ENCODE measurements at regions not wholly inside any gene's neighbourhood (a gene's known extent, or its start where the extent isn't known, plus 50 kb on each side); places are given as distances from the start of the nearest gene placed in this dataset.

- no peaks in the 10 kb centered on the region for H4K20me1 ChIP-seq (replicated peaks; ENCODE audit: control insufficient read depth, extremely low read depth, insufficient read depth, low read length)
- TF ChIP-seq GATA2 (IDR thresholded peaks at IDR 0.05; ENCODE audit: insufficient read depth, insufficient read length, low read depth, low read length) (no peak), FOS (IDR thresholded peaks at IDR 0.05; ENCODE audit: borderline replicate concordance, insufficient read depth, low read length) (no peak), CTCF (IDR thresholded peaks at IDR 0.05; ENCODE audit: extremely low read depth in 1 of 2, insufficient read depth in 1 of 2, low read depth in 1 of 2, low read length in 2 of 2) (no peak)
- DNase-seq (ENCODE audit: low read depth, low spot score), result no peak
- no peak overlapping the region for H3K4me3 ChIP-seq (replicated peaks in 1 of 3; ENCODE audit: insufficient read depth in 1 of 3, low read depth in 1 of 3, low read length in 3 of 3)
- H3K9ac ChIP-seq (replicated peaks; ENCODE audit: extremely low read depth, insufficient read depth, low read length), result no peak overlapping the region
- POLR2A ChIA-PET, result no interaction called here
- H3K4me2 ChIP-seq (ENCODE audit: insufficient read depth, low read length), result no peak overlapping the region
- no peaks in the 10 kb centered on the region for H3K27me3 ChIP-seq (ENCODE audit: control insufficient read depth in 2 of 2, insufficient read depth in 2 of 2, low read length in 2 of 2)
- BruUV-seq (replicated peaks), result no TSS peak
- no peaks in the 10 kb centered on the region for H3K36me3 ChIP-seq (ENCODE audit: control insufficient read depth in 2 of 2, extremely low read depth in 1 of 2, insufficient read depth in 2 of 2, low read length in 2 of 2)
- H3K9me3 ChIP-seq (replicated peaks; ENCODE audit: control insufficient read depth, insufficient read depth, low read length), result no peaks in the 10 kb centered on the region
- no peak for FAIRE-seq
- dilution Hi-C loops (cut with MboI; ENCODE audit: extremely low pct_ligation_motif_present, low sequenced_read_pairs), result no loop called here
- intact Hi-C loops (cut with micrococcal nuclease), result no loop called here
- no peaks in the 10 kb centered on the region for H3K9me1 ChIP-seq (replicated peaks; ENCODE audit: control insufficient read depth, extremely low read depth, insufficient read depth, low read length)
- no peak overlapping the region for H2AFZ ChIP-seq (ENCODE audit: low read depth, low read length)
- H3K4me1 ChIP-seq (ENCODE audit: control insufficient read depth, extremely low read depth, insufficient read depth, low read length), result no peaks in the 10 kb centered on the region
- no peak overlapping the region for H3K27ac ChIP-seq (ENCODE audit: insufficient read depth, low read depth, low read length)
- no peaks in the 10 kb centered on the region for H3K79me2 ChIP-seq (ENCODE audit: control insufficient read depth, insufficient read depth, low read length)
- CTCF ChIA-PET, result no interaction called here
These were observed 619.3 kb downstream of the TLE4 start for GRCh38 chr9:80191108-80191507.

- Histone ChIP-seq H3K4me1 (ENCODE audit: control insufficient read depth, extremely low read depth, insufficient read depth, low read length) (no peaks in the 10 kb centered on the region), H3K4me2 (ENCODE audit: insufficient read depth, low read length) (no peak overlapping the region), H2AFZ (ENCODE audit: low read depth, low read length) (no peak overlapping the region), H3K36me3 (ENCODE audit: control insufficient read depth in 2 of 2, extremely low read depth in 1 of 2, insufficient read depth in 2 of 2, low read length in 2 of 2) (no peaks in the 10 kb centered on the region), H3K9me3 (replicated peaks; ENCODE audit: control insufficient read depth, insufficient read depth, low read length) (no peaks in the 10 kb centered on the region), H3K27me3 (ENCODE audit: control insufficient read depth in 2 of 2, insufficient read depth in 2 of 2, low read length in 2 of 2) (no peaks in the 10 kb centered on the region), H3K4me3 (replicated peaks in 1 of 3; ENCODE audit: insufficient read depth in 1 of 3, low read depth in 1 of 3, low read length in 3 of 3) (no peak overlapping the region), H3K79me2 (ENCODE audit: control insufficient read depth, insufficient read depth, low read length) (no peaks in the 10 kb centered on the region), H3K9ac (replicated peaks; ENCODE audit: extremely low read depth, insufficient read depth, low read length) (no peak overlapping the region), H3K9me1 (replicated peaks; ENCODE audit: control insufficient read depth, extremely low read depth, insufficient read depth, low read length) (no peaks in the 10 kb centered on the region), H4K20me1 (replicated peaks; ENCODE audit: control insufficient read depth, extremely low read depth, insufficient read depth, low read length) (no peaks in the 10 kb centered on the region), H3K27ac (ENCODE audit: insufficient read depth, low read depth, low read length) (no peak overlapping the region)
- TF ChIP-seq MYC (IDR thresholded peaks at IDR 0.05; ENCODE audit: low read depth, low read length) (no peak), POLR2A (IDR thresholded peaks at IDR 0.05; ENCODE audit: low read depth, low read length) (no peak), FOS (IDR thresholded peaks at IDR 0.05; ENCODE audit: borderline replicate concordance, insufficient read depth, low read length) (no peak), GATA2 (IDR thresholded peaks at IDR 0.05; ENCODE audit: insufficient read depth, insufficient read length, low read depth, low read length) (no peak), JUN (IDR thresholded peaks at IDR 0.05; ENCODE audit: borderline replicate concordance, insufficient read depth, insufficient read length, low read depth) (no peak), MAX (IDR thresholded peaks at IDR 0.05; ENCODE audit: insufficient read depth, insufficient read length) (no peak), EZH2 (IDR thresholded peaks at IDR 0.05; ENCODE audit: borderline replicate concordance, low read depth, low read length, severe bottlenecking) (no peak), POLR2AphosphoS5 (IDR thresholded peaks at IDR 0.05; ENCODE audit: insufficient read depth, low read depth, low read length) (no peak), CTCF (IDR thresholded peaks at IDR 0.05; ENCODE audit: extremely low read depth in 1 of 2, insufficient read depth in 1 of 2, low read depth in 1 of 2, low read length in 2 of 2) (no peak)
- no peak for DNase-seq (ENCODE audit: low read depth, low spot score)
- FAIRE-seq, result no peak
- no TSS peak for BruUV-seq (replicated peaks)
- ChIA-PET CTCF (no interaction called here), POLR2A (no interaction called here)
- dilution Hi-C loops (cut with MboI; ENCODE audit: extremely low pct_ligation_motif_present, low sequenced_read_pairs), result no loop called here
- intact Hi-C loops (cut with micrococcal nuclease), result no loop called here
These were observed 616.8 kb downstream of the TLE4 start for GRCh38 chr9:80188579-80188978.
